ENCODE measurements at regions not wholly inside any gene's neighbourhood (a gene's known extent, or its start where the extent isn't known, plus 50 kb on each side); places are given as distances from the start of the nearest gene placed in this dataset.
"Not testable (repeated sequence)": the region's sequence is repeated elsewhere in the genome, so short reads cannot be mapped to it uniquely, and the experiment has no call there.

DNA sequence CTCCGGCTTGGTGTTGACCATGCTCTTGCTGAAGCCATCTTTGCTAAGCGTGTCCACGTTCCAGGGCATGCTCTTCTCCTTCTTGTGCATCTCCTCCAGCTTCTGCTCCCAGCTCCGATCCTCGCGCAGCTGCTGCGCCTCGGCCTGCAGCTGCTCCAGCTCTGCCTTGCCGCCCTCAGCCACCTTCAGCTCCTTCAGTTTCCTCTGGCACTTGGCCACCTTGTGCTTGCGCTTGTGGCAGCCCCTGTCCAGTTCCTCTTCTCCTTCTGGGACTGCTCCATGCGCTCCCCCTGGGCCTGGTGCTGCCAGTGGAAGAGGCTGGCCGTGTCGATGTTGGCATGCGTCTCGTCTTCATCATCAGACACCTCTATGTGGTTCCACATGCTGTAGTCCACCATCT lies 128.3 kb upstream of the CLINT1 start:
- no peak for DNase-seq (ENCODE audit: low read depth, low spot score)

DNA sequence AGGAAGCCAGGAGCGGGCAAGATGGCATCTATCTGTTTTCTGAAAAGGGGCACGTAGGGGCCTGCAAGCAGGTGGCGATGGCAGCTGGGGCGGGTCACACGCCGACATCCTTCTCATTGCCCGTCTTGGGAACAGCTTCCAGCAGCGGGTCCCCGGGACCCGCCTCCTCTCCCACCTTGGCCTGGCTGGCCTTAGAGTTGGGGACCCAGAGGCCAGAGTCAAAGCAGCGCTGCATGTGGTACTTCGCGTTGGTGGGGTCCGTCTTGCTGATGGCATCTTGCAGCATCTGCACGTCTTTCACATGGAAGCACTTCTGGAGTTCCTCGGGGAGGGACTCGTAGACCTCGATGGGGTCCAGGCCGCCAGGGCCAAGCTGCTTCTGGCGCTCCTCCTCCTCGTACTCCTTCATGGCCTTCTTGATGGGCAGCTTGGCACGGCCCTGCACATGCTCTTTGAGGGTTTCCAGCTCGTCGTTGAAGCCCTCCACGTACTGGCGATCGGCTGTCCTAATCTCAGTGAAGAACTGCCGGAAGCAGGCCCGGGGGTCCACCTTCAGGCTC lies 127.6 kb upstream of the CLINT1 start:
- no peak for DNase-seq (ENCODE audit: low read depth, low spot score)

DNA sequence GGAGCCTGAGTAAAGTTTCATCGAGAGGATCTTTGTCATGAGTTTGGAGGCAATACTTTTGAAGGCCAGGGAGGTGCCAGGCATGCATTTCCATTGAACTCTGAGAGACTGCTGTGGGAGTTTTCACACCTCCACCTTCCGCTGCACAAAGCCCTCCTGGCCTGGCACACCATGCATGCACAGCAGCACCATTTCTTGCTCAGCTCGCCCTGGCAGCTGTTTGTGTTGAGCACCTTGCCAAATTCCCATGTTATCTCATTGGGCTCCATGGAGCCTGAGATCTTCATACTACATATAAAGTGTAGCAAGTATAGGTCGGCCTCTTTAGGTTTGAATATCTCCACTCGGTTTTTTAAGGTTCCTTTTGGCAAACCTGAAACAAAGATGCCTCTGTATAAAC lies 125.7 kb upstream of the CLINT1 start:
- no peak for DNase-seq (ENCODE audit: low read depth, low spot score)

DNA sequence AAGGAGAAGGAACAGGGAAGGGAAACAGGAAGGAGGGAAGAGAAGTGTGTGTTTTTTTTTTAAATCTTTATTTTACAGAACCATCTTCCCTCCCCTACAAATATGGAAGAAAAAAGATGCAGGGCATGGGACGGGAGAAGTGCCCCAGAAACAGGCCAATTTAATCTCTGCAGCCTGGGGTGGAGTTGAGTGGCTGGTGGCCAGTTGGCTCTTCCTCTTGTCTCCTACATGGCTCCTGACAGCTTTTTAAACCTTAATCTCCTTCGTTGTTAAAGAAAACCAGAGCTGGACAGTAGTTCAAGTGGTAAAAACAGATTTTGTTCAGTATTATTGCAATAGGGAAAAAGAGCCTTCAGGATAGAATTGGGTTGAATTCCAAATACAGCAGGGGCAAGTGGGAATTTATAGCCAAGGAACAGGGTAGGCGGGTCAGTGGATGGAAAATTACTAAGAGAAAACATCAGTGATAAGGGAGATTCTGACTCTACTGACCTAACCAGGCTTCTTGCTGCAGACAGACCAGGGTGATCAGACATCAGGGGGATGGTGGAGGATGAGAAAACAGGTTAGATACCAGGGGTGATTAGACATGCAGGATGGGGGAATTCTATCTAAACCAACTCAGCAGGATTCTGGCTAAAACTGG lies 125.1 kb upstream of the CLINT1 start:
- DNase-seq (ENCODE audit: low read depth, low spot score): no peak

DNA sequence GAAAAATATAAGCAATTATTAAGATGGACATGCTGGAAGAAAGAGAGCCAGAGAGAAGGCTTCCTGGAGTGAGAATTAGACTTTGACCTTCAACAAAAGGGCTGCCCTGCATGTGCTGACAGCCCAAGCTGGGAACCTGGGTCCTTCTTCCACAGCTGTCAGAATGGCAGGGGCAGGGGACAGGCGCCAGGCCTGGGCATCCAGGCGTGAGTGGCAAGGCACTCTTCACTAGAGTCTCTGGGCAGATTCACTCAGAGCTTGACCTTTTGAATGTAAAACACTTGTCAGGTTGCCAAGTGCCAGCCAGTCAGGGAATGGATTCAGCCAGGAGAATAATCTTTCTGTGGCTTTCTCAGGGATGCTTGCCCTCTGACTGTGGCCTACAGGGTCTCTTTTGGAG lies 119.1 kb upstream of the CLINT1 start:
- DNase-seq (ENCODE audit: low read depth, low spot score): no peak

DNA sequence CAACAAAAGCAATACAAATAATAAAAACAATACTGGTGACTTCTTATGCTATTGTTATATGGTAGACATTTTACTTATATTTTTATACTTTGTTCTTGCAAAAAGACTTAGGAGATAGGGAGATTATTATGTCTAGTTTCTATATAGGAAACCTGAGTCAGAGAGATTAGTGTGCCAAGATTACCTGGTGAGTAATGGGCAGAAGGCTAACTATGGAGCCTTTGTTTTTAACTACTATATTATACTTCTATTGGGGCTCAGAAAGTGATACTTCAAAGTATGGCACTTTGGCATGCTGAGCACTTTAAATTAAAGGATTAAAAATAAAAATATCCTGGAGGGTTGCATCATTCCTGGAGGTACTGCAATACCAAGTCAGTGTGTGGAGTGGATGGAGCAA lies 117.5 kb upstream of the CLINT1 start:
- DNase-seq (ENCODE audit: low read depth, low spot score): no peak

DNA sequence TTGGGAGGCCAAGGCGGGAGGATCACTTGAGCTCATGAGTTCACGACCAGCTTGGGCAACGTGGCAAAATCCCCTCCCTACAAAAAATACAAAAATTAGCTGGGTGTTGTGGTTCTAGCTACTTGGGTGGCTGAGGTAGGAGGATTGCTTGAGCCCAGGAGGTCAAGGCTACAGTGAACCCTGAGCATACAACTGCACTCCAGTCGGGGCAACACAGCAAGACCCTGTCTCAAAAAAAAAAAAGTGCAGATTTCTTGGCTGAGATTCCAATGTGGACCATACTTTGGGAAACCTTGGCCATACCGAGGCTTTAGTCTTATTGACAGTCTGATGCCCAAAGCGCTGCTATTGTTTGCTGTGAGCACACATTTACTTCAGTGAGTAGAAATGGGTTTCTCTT lies 113.6 kb upstream of the CLINT1 start:
- no peak for DNase-seq (ENCODE audit: low read depth, low spot score)

DNA sequence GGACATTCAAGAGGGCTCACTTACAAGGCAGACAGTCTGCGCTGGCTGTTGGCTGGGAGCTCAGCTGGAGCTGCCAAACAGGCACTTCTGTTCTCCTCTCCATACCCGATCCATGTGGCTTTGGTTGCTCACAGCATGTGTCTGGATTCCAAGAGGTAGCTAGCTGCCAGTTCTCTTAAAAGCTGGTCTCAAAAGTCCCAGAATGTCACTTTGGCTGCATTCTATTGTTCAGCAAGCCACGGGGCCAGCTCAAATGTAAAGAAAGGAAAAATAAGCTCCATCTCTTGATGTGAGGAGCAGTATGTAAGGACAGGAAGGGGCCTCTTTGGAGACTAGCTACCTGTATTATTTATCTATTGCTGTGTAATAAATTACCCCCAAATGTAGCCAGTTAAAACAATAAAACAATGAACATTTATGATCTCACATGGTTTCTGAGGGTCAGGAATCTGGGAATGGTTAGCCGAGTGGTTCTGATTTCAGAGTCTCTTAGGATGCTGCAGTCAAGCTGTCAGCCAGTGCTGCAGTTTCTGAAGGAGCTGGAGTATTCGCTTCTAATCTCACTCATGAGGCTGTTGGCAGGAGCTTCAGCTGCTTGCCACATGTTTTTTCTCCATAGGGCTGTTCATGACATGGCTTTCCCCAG lies 112.7 kb upstream of the CLINT1 start:
- no peak for DNase-seq (ENCODE audit: low read depth, low spot score)

DNA sequence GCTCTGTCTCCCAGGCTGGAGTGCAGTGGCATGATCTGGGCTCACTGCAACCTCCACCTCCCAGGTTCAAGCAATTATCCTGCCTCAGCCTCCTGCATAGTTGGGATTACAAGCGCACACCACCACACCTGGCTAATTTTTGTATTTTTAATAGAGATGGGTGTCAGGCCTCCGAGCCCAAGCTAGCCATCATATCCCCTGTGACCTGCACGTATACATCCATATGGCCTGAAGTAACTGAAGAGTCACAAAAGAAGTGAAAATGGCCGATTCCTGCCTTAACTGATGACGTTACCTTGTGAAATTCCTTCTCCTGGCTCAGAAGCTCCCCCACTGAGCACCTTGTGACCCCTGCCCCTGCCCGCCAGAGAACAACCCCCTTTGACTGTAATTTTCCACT lies 109.6 kb upstream of the CLINT1 start:
- not testable (repeated sequence) for DNase-seq (ENCODE audit: low read depth, low spot score)

DNA sequence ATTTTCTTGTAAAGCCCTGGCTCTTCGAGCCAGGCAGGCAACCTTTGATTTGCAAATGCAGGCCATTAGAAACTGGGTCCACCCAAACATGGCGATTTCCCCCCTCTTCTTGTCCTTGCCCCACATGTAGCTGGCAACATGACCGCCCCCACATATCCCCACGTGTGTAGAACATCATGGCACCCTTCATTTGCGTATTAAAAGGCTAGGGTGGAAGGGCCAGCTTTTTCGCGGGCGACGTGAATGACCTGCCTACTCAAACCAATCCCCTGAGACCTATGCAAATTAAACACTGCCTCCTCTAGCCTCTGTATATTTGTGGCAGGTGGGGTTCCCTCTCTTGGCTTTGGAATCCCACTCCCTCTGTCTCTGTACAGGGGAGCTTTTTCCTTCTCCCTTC lies 107.0 kb upstream of the CLINT1 start:
- DNase-seq (ENCODE audit: low read depth, low spot score): no peak

DNA sequence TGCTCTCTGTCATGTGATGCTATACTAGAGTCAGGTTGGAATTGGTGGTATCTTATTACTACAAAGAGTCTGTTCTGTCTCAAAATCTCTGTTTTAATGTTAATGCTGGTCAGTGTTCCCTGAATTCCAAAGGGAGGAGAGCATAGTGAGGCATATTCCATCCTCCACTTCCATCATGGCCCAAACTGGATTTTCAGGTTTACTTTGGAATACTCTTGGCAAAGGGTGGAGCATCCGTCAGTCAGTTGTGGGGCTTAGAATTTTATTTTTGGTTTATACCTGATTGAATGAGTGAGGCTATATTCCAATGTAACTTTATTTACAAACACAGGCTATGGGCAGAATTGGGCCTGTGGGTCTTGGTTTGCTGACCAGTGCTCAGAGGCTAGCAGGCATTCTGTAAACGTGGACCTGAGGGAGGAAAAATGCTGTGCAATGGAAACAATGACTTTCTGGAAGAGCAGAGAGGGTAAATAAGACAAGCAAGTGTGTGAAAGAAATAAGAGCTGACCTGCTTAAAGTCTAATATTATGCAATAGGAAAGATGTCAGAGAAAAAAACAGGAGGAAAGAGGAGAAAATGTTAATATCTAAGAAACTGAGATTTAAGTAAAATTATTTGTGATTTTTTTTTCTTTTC lies 106.2 kb upstream of the CLINT1 start:
- DNase-seq (ENCODE audit: low read depth, low spot score): no peak

DNA sequence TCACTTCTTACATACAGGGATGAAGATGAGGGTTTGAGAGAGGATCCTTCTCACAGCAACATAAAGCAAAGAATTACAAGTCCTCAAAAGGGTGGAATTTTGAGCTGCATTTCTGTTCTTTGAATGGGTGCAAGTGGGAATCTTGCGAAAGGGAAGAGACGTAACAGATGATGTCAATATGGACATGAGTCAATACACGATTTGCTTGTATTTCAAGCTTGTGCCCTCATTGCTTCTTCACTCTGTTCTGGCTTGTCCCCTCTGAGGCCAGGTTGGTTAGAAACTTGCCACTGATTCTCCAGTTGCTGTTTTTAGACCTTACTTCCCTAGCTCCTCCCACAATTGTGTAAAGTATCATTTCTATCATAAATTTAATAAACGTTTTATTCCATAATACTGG lies 104.8 kb upstream of the CLINT1 start:
- DNase-seq (ENCODE audit: low read depth, low spot score): no peak

DNA sequence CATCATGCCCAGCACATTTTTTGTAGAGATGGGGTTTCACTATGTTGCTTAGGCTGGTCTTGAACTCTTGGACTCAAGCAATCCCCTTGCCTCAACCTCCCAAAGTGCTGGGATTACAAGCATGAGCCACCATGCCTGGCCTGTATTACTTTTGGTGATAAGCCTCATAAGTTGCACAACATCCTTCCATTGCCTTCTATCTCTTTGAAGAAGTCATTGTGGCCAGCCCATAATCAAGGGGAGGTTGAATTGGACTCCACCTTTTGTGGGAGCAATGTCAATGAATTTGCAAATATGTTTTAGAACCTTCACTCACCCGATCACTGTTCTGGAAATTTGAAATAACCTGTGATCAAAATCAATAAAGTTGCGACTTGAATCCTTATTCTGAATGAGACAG lies 104.3 kb upstream of the CLINT1 start:
- DNase-seq (ENCODE audit: low read depth, low spot score): no peak

DNA sequence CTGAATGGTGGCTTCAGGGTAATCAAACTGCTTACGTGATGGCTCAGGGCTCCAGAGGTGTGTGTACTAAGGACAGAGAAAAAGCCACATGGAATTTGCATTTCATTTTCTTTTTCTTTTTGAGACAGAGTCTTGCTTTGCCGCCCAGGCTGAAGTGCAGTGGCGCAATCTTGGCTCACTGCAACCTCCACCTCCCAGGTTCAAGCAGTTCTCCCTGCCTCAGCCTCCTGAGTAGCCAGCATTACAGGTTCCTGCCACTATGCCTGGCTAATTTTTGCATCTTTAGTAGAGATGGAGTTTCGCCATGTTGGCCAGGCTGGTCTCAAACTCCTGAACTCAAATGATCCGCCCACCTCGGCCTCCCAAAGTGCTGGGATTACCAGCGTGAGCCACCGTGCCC lies 103.7 kb upstream of the CLINT1 start:
- not testable (repeated sequence) for DNase-seq (ENCODE audit: low read depth, low spot score)

DNA sequence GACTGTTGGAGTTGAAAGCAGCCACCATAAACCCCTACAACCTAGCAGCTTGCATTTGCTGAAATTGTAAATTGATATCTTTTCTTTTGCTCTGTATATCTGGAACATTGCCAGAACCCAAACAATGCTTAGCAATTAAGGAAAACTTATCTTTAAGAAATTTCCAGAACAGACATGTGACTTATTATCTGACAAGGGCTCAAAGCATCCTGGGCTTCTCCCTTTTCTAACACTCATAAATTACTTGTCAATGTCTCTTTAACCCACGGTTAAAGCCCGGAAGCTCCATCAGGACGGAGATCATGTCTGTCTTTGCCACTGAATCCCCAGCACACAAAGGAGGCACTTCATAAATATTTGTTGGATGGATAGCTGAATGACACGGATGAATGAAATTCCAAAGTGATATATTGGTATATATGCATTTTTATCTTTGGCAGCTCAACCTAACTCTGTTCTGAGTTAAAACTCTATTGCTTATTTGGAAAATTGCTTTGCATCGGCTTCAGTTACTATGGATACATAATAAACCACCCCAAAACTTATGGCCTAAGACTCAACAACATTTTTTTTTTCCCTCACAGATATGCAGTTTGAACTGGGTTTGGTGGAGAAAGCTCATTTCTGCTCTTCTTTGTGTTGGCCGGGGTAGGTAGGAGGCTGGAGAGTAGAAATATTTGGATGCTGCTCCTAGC lies 103.1 kb upstream of the CLINT1 start:
- DNase-seq (ENCODE audit: low read depth, low spot score): no peak

DNA sequence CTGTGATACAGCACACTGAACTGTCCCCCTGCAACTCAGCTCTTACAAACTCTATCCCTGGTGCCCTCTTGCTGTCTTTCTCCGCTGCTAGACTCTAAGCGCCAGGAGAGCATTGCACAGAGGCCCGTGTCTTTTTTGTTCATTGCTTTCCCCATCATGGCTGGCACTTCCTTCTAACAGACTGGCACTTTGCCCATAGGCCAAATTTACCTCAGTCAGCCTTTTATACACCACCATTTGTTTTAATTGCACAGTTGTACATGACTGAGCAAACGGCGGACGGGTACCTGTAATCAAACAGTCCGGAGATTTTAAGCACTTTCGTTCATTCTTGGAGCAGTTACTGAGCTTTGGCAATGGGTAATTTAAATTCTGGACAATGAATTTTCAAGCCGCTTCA lies 102.2 kb upstream of the CLINT1 start:
- no peak for DNase-seq (ENCODE audit: low read depth, low spot score)

DNA sequence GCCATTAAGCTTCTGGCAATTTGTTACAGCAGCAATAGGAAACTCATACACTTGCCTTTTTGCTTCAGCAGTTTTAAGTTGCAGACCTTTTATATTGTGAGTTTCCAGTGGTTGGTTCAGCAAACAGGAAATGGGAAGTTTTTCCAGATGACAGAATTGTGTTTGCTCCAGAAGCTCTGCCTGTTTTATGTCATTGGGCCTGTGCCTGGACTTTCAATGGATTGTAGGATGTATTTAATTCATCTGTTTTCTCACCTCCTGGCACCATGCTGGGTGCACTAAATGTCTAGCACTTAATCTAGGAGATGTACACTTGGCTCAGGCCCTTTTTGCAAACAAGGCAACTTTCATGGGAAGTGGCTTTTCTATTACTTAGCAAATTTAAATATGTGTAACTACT lies 100.4 kb upstream of the CLINT1 start:
- no peak for DNase-seq (ENCODE audit: low read depth, low spot score)

DNA sequence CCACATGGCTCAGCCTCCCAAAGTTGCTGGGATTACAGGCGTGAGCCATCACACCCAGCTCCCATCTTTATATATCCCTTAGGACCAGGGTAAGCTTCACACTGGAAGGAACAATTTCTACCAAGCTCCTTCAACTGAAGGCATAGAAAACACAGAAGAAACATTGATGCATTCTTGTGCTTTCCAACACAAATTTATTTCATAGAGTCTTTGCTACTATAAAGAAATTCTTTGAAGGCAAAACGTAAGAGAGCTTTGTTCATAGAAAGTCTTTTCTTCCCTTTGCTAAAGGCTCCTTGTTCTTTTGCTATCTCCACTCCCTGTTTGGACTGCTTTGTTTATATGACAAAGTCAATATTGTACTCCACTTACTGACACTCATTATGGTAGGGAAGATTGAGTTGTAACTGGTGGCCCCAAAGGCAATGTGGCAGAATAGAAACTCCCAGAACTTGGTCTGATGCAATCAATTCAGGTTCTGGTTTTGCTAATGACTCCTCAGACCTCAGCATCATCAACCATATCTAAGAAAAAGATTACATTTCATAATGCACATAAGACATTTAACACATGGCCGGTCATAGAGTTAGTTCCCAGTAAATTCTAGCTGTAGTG lies 97.4 kb upstream of the CLINT1 start:
- DNase-seq (ENCODE audit: low read depth, low spot score): no peak

DNA sequence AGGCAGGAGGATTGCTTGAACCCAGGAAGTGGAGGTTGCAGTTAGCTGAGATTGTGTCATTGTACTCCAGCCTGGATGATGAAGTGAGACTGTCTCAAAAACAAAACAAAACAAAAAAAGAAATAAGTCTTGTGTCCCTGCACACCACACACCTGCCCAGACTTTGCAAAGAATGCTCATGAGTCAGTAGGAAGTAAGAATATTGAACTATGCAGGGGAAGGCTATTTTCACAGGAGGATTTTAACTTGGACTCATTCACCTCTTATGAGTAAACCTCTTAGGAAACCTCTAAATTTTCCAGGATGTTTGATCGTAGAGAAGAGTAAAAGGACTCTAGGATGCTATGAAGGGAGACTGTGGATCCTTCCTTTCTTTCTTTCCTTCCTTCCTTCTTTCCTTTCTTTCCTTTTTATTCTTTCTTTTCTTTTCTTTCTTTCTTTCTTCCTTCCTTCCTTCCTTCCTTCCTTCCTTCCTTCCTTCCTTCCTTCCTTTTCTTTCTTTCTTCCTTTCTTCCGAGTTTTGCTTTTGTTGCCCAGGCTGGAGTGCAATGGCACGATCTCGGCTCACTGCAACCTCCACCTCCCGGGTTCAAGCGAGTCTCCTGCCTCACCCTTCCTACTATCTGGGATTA lies 96.7 kb upstream of the CLINT1 start:
- DNase-seq (ENCODE audit: low read depth, low spot score): no peak

DNA sequence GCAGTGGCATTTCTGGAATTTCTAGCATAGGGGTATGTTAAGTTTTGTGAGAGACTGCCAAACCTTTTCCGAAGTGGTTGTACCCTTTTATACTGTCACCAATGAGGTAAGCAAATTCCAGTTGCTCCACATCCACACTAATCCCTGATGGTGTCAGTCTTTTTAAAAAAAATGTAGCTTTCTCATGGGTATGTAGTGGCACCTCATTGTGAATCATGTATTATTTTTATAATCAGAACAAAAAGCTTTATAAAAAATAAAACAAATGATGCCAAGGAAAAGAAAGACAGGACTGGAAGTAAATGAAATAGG lies 93.4 kb upstream of the CLINT1 start:
- DNase-seq (ENCODE audit: low read depth, low spot score): no peak

DNA sequence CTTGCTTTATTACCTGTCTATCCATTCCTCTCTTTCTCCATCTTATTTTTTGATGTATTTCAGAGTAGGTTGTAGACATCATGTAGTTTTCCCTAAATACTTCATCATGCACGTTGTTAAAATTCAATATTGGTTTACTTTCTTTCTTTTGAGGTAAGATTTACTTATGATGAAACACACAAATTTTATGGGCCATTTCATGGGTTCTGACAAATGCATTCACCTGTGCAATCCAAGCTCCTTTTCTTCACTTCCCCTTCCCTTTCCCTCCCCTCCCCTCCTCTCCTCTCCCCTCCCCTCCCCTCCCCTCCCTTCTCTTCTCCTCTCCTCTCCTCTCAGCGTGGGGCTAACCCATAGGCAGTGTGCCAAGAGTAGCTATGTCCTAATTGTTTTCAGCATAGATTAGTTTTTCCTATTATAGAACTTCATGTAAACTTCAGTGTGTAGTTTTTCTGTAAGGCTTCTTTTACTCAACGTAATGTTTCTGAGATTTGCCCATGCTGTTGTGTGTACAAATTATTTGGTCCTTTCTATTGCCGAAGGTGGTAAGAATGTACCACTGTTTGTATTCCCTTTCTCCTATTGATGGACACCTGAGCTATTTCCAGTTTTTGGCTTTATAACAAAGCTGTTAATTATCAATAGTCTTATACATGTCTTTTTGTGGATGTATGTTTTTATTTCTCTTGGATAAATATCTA lies 92.9 kb upstream of the CLINT1 start:
- no peak for DNase-seq (ENCODE audit: low read depth, low spot score)

Data from activated CD4-positive, CD25-positive, alpha-beta regulatory T cell treated with anti-CD3 and anti-CD28 coated beads, Interleukin-2, amount 50 U/mL, for 16 hours (primary cell).